Erythroblast (primary cell): ENCODE measurements at regions not wholly inside any gene's neighbourhood (a gene's known extent, or its start where the extent isn't known, plus 50 kb on each side); places are given as distances from the start of the nearest gene placed in this dataset.

Source experiments
- DNase-seq, 2 experiments: peaks; one replicate each; lab custom pipeline; 2025; lab: John Stamatoyannopoulos, UW
- GATA1 ChIP-seq: IDR thresholded peaks from 2 replicates; pipeline ENCODE4 v1.6.1; 2011; ENCODE audit warnings: low read depth, mild to moderate bottlenecking, control low read depth, low read length, moderate library complexity
- POLR2A ChIP-seq: IDR thresholded peaks from 2 replicates; pipeline ENCODE4 v1.6.1; 2011; ENCODE audit warnings: mild to moderate bottlenecking, low read length

DNA sequence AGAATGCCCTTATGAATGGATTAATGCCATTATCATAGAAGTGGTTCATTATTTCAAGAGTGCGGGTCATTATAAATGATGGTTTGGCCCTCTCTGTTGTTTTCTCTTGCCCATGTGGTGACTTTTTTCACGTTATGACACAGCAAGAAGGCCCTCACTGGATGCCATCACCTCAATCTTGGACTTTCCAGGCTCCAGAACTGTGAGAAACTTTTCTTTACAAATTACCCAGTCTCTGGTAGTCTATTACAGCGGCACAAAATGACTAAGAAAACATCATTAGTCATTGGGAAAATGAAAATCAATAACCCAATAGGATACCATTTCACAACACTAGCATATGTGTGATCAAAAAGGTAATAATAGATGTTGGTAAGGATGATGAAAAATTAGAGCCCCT is 119.0 kb upstream of the LPP start:
- DNase-seq, result no peak
- TF ChIP-seq GATA1 (no peak), POLR2A (no peak)

GRCh38 chr3:188036375-188037194 is 117.4 kb upstream of the LPP start:
- no peak for TF ChIP-seq POLR2A
- TF ChIP-seq GATA1, result no peak
- DNase-seq, result no peak

DNA sequence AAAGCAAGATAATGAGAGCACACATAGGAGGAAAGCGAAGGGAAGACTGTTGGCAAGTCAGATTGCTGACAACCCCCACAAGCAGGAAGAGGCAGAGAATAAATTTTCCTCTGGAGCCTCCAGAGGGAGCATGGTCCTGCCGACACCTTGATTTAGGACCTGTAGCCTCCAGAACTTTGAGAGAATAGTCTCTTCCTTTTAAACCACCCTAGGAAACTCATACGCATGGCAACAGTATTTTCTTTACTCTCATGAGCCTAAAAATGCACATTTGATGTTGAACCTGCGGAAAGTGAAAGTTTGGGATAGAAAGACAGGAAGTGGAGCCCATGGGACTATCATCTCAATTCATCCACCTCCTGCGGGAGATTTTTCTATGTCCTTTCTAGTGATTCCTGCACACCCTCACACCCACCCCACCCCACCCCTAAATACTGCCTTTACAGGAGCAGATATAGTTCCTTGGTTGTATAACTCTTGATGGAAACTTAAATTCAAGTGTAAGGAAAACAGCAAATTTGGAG is 116.7 kb upstream of the LPP start:
- no peak for TF ChIP-seq POLR2A
- TF ChIP-seq GATA1, result no peak
- DNase-seq, result no peak

DNA sequence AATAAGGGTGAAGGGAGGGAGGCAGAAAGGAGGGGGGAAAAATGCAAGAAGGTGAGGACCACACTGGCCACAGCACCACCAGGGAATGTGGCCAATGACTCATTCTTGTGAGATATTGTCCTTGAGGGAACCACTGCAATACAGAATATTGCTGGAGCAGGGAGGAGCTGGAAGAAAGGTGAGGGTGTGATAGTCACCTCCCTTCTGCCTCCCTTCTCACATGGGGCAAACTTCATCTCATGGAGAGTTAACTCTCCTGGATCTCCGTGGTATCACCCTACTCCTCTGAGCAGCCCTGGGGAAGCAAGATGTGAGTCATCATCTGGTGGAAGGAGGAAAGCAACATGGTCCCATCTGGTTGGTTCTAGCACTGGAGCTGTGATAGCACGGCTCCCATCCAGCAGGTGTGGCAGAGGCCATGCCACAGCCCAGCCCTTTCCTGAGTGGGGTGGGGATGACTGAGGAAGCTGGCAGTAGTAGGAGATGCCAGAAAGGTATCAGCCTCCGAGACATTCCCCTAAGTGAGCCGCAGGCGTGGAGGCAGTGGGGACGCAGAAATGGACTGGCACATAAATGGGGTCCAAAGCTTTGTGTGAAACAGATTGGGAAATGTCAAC is 115.9 kb upstream of the LPP start:
- TF ChIP-seq GATA1 (no peak), POLR2A (no peak)

DNA sequence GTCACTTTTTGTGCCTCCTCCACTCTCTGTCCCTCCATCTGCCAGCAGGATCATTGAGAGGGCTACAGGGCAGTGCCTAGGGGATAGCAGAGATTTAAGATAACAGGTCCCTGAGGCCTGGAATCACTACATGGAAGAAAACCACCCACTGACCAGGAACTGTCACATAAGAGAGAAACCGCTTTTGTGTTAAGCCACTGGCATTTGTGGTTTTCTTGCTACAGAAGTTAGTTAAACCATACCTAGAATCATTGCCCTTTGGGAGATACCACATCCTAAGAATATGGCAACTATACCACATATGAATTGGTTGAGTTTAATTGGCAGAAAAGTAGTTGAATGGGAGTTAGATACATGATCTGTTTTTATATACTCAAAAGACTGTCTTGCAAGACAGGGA is 112.8 kb upstream of the LPP start:
- DNase-seq, result no peak
- no peak for TF ChIP-seq GATA1
- no peak for TF ChIP-seq POLR2A

More for the DNA sequence above, 115.9 kb upstream of the LPP start:
- no peak for DNase-seq

- DNase-seq, result no peak
- TF ChIP-seq GATA1, result no peak
- no peak for TF ChIP-seq POLR2A
Observed at GRCh38 chr3:188041895-188042294, 112.1 kb upstream of the LPP start.

DNA sequence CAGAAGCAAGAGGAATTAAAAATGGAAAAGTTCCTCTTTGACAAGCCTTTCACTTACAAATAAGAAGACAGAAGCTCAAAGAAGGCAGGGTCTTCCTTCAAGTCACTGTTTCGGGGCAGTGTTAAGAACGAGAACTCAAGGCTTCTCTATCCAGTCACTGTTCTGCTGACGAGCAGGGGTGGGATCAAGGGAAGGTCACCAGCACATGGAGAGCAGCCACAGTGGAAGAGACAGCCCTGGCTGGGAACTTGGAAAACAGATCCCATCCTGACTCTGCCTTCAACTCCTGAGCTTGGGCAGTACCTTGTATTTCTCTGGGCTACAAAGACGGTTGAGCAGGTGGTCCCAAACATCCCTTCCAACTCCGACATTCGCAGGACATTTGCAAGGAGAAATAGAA is 111.5 kb upstream of the LPP start:
- TF ChIP-seq POLR2A (no peak), GATA1 (no peak)
- DNase-seq, result no peak

- no peak for TF ChIP-seq POLR2A
- no peak for TF ChIP-seq GATA1
- DNase-seq, result no peak
Observed at GRCh38 chr3:188043891-188044290, 110.1 kb upstream of the LPP start.

DNA sequence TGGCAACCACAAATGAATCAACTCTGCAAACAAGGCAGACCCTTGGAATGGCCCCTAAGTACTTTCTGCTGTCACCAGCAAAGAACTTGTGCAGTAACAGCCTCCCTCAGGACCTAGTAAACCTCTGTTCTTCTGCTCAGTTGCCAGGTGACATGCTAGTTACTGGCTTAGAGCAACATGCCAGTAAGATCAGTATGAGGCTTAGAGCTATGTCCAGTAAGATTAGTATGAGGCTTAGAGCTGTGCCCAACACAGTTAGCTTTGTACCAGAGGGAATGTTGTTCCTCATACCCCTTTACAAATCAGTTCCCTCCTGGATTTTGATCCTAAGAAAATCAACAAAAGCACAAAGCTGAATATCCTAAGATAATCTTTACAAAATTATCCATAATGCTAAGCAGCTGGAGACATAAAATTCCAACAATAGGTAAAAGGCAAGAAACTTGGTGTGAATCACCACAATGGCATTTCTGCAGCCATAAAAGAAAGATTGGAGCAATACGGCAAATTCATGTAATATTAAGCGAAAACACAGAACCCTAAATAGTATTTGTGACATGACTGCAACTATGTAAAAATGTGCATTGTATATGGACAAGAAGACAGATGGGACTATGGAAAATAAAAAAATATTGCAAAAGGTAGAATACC is 107.3 kb upstream of the LPP start:
- no peak for TF ChIP-seq GATA1
- TF ChIP-seq POLR2A, result no peak

GRCh38 chr3:188047536-188047935 is 106.4 kb upstream of the LPP start:
- no peak for DNase-seq
- TF ChIP-seq POLR2A (no peak), GATA1 (no peak)

More for the DNA sequence above, 107.3 kb upstream of the LPP start:
- no peak for DNase-seq

DNA sequence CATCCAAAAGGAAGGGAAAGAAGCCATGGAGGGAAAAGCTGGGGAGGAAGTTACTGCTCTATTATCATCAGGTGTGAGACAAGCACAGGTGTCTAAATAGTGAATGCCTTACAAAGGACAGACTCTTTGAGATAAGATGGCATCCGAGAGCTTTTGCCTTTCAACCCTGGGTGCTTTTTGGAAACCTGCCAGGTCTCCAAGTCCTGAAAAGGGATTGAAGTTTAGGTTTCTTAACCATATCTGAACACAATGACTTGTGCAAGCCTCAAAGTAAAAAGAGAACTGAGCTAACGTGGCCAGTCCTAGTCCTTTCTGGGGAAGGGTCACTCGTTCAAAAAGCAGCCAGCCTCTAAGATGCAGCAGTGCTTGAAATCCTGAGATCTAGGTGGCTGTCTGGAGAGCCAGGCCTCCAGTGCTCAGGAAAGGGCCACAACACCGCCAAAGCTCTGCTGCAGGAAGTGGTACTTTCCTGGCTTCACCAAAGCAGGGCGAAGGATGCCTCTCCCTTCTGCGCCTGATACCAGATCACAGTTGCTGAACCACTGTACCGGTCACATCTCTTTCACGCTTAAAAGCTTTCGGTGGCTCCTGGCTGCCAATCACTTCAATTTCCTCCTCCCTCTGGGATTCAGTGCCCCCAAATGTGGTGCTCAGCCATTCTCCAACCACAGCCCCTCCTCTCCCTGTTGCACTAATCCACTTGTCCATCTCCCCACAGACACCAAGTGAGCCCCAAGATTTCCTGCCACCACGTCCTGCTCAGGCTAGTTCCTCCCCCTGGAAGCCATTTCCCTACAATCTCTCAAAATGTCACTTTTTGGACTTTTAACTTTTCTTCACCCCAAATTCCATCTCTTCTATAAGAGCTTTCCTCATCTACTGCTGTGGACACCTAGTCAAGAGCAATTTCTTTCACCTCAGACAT is 104.1 kb upstream of the LPP start:
- TF ChIP-seq POLR2A (no peak), GATA1 (no peak)
- DNase-seq, result no peak

GRCh38 chr3:188051801-188052168 is 102.2 kb upstream of the LPP start:
- TF ChIP-seq GATA1, result no peak
- TF ChIP-seq POLR2A, result no peak
- DNase-seq, result no peak

DNA sequence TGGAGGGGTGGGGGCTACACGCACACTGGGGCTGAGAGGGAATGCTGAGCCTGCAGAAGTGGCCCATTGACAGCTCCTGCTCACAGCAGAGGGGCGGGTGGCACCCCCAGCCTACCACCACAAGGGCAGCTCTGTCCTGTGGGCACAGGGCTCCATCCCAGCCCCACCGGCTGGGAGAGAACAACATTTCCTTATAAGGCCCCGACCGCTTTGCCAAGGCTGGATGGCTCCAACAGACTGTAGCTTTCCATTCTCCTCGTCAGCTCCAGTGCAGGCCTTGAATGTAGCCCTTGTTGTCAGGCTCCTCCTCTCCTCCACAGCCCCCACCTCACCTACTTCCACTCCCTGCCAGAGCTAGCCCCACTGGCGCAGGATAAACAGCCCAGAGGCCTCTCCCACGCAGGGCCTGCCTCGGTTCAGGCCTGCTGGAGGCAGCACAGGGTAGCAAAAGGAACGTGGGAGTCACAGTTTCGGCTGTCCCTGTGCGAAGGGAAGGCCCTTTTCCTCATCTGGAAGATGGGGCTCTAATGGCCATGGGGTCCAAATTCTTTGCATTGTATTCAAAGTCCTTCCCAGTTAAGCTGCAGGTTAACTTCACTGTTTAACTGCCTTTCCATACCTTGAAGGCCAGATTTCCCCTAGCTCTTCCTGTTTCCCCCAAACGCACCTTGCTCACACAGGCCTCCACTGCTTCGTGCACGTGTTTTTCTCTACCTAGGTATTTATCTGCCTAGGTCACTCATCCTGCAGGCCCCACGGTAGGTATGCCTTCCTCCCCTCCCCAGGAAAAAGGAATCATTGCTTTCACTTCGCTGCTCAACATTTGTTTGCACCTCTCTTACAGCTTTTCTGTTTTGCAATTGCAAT is 101.6 kb upstream of the LPP start:
- DNase-seq, result no peak
- TF ChIP-seq GATA1 (no peak), POLR2A (no peak)
